Activated T-helper 2 cell treated with anti-CD3 and anti-CD28 coated beads, Interferon-gamma antibody, Interleukin-2, Interleukin-4, amounts not matched to agents 10 μg/mL and 5 μg/mL and 100 μg/mL, durations not matched to agents 14 hours and 24 hours and 36 hours (primary cell): ENCODE measurements at regions not wholly inside any gene's neighbourhood (a gene's known extent, or its start where the extent isn't known, plus 50 kb on each side); places are given as distances from the start of the nearest gene placed in this dataset.
"Not testable (repeated sequence)": the region's sequence is repeated elsewhere in the genome, so short reads cannot be mapped to it uniquely, and the experiment has no call there.

ENCODE experiments used
- DNase-seq: peaks from one replicate; pipeline ENCODE4 v3.0.0; 2021; ENCODE audit warnings: low spot score
- H3K27ac Mint-ChIP-seq: one replicate; pipeline ENCODE4 v1.8.0; 2021; ENCODE audit warnings: mixed read lengths
- H3K27me3 Mint-ChIP-seq: one replicate; pipeline ENCODE4 v1.8.0; 2021; ENCODE audit warnings: low read depth, mixed read lengths
- H3K36me3 Mint-ChIP-seq: one replicate; pipeline ENCODE4 v1.8.0; 2021; ENCODE audit warnings: low read depth, mixed read lengths
- H3K4me1 Mint-ChIP-seq: one replicate; pipeline ENCODE4 v1.8.0; 2021; ENCODE audit warnings: low read depth, mixed read lengths
- H3K4me3 Mint-ChIP-seq: one replicate; pipeline ENCODE4 v1.8.0; 2021; ENCODE audit warnings: low read depth, mild to moderate bottlenecking, moderate library complexity, mixed read lengths
- H3K9me3 Mint-ChIP-seq: one replicate; pipeline ENCODE4 v1.8.0; 2021; ENCODE audit warnings: mixed read lengths
- intact Hi-C: fragments of 100-400 bp; cut with micrococcal nuclease; formaldehyde crosslinking; loops from one replicate; pipeline ENCODE4 v1.15.1; 2023

DNA sequence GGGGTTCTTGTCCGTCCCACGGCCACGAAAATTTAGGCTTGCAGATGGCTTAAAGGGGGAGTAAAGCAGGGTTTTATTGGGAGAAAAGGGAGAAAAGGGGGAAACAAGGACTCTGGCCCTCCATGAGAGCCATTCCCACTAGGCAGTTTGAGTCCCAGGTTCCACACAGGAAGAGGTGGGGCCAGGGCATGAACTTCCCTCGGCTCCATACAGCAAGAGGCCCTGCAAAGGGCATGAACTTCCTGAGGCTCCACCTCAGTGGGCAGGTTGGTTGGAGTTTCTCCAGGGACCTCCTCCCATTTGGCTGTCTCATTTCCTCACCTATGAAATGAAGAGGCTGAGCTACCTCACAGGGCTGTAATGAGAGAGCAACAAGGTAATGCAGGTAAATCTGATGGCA lies 229.7 kb downstream of the MAT2B start:
- Mint-ChIP-seq H3K36me3 (no peaks in the 10 kb centered on the region), H3K27ac (no peak overlapping the region), H3K4me1 (no peaks in the 10 kb centered on the region), H3K4me3 (no peak overlapping the region), H3K9me3 (no peaks in the 10 kb centered on the region), H3K27me3 (no peaks in the 10 kb centered on the region)
- intact Hi-C loops: no loop called here
- DNase-seq: no peak

DNA sequence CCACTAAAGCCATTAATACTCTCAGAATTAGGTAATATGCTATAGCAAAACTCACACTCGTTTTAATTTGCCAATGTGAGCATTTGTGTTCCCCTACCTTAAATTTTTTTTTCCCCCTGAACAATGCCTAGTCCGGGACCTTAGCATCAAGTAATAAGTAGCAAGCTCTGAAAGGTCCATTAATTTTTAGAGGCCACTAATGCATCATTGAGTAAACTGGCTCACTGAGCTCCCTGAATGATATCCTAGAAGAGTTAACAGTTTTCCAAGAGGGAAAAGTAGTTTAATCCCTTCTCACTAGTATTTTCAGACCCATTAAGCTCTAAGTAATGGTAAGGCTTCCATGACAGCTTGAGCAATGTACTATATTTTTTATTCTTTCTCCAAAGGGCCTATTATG lies 242.2 kb downstream of the MAT2B start:
- DNase-seq: no peak
- no peaks in the 10 kb centered on the region for H3K9me3 Mint-ChIP-seq
- H3K27me3 Mint-ChIP-seq: no peaks in the 10 kb centered on the region
- intact Hi-C loops: no loop called here
- no peaks in the 10 kb centered on the region for H3K36me3 Mint-ChIP-seq
- H3K4me1 Mint-ChIP-seq: no peaks in the 10 kb centered on the region
- no peak overlapping the region for H3K27ac Mint-ChIP-seq
- no peak overlapping the region for H3K4me3 Mint-ChIP-seq

DNA sequence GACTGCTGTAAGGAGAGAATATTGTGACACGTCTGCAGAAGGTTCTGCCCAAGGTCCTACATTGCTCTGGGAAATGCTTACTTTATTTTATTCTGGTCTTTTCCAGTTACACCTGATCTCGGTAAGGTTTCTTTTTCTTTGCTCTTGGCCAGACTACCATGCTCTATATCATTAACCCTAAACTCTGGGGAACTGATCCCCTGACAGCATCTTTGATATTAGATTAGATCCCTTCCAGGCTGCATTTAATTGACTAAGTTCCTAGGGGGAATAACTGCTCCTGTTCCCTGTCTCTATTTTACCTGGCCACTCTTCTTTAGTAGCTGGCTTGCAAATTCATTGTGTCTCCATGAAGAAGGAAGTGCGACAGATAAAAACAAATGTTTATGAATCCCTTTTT lies 243.5 kb downstream of the MAT2B start:
- H3K9me3 Mint-ChIP-seq: no peaks in the 10 kb centered on the region
- H3K27me3 Mint-ChIP-seq: no peaks in the 10 kb centered on the region
- H3K4me1 Mint-ChIP-seq: no peaks in the 10 kb centered on the region
- DNase-seq: no peak
- intact Hi-C loops: no loop called here
- H3K27ac Mint-ChIP-seq: no peak overlapping the region
- H3K4me3 Mint-ChIP-seq: no peak overlapping the region
- no peaks in the 10 kb centered on the region for H3K36me3 Mint-ChIP-seq

DNA sequence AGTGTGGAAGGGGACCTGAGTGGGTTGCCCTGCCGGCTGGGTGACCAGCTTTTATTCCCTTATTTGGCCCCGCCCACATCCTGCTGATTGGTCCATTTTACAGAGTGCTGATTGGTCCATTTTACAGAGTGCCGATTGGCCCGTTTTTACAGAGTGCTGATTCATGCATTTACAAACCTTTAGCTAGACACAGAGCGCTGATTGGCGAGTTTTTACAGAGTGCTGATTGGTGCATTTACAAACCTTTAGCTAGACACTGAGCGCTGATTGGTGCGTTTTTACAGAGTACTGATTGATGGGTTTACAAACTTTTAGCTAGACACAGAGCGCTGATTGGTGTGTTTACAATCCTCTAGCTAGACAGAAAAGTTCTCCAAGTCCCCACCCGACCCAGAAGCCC lies 245.0 kb downstream of the MAT2B start:
- H3K9me3 Mint-ChIP-seq, DNase-seq, H3K4me3 Mint-ChIP-seq, H3K4me1 Mint-ChIP-seq, intact Hi-C loops, H3K27ac Mint-ChIP-seq, H3K27me3 Mint-ChIP-seq, H3K36me3 Mint-ChIP-seq: not testable (repeated sequence)

DNA sequence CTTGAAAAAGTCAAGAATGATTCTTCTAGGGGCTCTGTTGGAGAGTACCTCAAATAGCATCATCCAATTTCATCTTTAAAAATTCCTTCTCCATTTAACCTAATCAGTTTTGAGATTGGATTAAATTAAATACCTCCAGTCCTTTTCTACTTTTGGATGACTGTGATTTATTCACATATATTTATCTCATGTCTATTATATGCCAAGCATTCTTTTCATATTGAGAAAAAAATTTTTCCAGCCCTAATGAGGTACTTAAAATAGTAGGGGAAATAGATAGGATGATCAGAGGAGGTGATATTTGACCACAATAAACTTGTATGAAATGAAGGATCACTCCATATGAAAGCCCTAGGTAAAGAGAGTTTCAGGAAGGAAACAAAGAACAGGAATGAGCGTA lies 250.1 kb downstream of the MAT2B start:
- no peak overlapping the region for H3K4me3 Mint-ChIP-seq
- H3K27me3 Mint-ChIP-seq: no peaks in the 10 kb centered on the region
- H3K4me1 Mint-ChIP-seq: no peaks in the 10 kb centered on the region
- H3K27ac Mint-ChIP-seq: no peak overlapping the region
- no peak for DNase-seq
- intact Hi-C loops: no loop called here
- no peaks in the 10 kb centered on the region for H3K9me3 Mint-ChIP-seq
- H3K36me3 Mint-ChIP-seq: no peaks in the 10 kb centered on the region

DNA sequence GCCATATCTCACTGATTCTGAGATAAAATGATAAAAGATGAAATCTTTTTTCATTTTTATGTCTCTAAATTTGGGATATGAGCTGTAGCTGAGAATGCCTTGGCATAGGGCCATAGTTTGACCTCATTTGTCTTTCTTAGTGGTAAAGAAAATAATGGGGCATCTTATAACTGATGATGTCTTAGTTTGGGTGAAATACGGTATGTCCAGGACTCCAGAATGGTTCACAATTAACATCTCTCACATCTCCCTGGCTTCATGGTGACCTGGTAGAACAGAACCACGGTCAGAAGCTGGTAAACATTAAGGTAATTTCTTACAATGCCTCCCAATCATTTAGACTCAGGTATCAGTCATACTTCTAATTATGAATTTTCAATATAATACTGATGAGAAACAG lies 250.8 kb downstream of the MAT2B start:
- Mint-ChIP-seq H3K9me3 (no peaks in the 10 kb centered on the region), H3K36me3 (no peaks in the 10 kb centered on the region), H3K27me3 (no peaks in the 10 kb centered on the region), H3K4me1 (no peaks in the 10 kb centered on the region), H3K27ac (no peak overlapping the region), H3K4me3 (no peak overlapping the region)
- intact Hi-C loops: no loop called here
- DNase-seq: no peak

DNA sequence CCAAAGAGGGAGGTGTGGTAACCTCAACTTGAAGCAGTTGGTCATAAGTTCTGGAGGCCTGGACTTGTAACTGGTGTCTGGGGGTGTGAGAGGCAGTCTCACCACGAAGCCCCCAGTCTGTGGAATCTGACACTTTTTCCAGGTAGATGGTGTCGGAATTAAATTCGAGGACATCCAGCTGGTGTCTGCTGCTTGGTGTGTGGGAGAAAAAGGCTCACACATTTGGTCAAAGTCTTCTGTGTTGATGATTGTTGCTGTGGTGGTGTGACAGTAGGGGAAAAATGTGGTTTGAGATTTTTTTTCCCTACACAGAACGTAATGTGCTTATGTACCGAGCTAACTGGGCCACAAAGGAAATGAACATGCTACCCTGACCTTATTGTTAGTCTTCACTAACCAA lies 251.9 kb downstream of the MAT2B start:
- no peak overlapping the region for H3K4me3 Mint-ChIP-seq
- no peaks in the 10 kb centered on the region for H3K27me3 Mint-ChIP-seq
- H3K27ac Mint-ChIP-seq: no peak overlapping the region
- DNase-seq: no peak
- intact Hi-C loops: no loop called here
- no peaks in the 10 kb centered on the region for H3K4me1 Mint-ChIP-seq
- H3K36me3 Mint-ChIP-seq: no peaks in the 10 kb centered on the region
- no peaks in the 10 kb centered on the region for H3K9me3 Mint-ChIP-seq

DNA sequence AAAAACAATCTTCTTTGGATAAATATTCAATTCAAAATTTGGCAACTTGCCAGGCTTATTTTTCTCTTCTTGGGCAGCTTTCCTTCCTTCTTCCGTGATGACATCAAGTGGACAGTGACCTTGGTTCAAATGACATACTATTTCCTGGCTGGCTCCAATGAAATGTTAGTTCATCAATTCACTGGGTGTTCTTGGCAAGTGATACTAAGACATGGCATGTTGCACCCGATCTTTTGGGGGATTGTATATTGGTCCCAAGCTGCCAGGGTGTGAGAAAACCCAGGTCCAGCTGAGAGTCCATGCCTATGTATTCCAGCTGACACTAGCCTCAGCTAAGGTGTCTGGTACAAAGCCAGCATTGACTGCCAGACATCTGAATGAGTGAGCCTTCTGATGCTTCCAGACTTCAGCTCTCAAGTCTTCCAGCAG lies 252.9 kb downstream of the MAT2B start:
- intact Hi-C loops: no loop called here

DNA sequence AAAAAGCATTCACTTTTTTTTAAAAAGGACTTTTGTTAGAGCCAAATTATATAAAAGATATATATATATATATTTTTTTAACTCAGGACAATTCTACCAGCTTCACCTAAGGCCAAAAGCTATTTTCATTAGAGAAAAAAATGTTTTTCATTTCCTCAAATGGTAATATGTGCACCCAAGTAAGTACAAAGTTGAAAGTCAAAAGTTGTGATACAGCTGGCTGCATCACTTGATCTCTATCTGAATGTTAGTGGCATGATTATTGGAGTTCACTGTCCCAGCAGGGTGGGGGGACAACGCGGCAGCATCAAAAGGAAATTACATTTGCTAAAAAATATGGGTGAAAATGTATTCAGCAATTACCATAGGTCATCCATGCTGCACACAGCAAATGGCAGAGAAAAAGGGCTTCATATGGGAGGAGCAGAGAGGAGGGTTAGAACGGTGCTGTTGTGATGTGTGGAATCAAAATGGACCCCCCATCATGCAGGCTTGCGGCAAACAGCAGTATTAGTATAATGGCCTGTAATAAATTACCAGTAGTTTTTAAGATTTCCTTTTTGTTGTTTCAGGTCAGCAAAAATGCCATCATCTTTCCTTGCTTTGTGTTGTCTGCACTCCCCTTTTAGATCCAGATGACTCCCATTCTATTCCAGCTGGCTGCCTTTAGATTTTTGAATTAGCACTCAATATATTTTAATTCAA lies 253.7 kb downstream of the MAT2B start:
- no peak overlapping the region for H3K4me3 Mint-ChIP-seq
- no peak for DNase-seq
- no peaks in the 10 kb centered on the region for H3K9me3 Mint-ChIP-seq
- no peaks in the 10 kb centered on the region for H3K4me1 Mint-ChIP-seq
- H3K36me3 Mint-ChIP-seq: no peaks in the 10 kb centered on the region
- H3K27me3 Mint-ChIP-seq: no peaks in the 10 kb centered on the region
- no peak overlapping the region for H3K27ac Mint-ChIP-seq
- intact Hi-C loops: no loop called here

More for the DNA sequence above, 252.9 kb downstream of the MAT2B start:
- Mint-ChIP-seq H3K27me3 (no peaks in the 10 kb centered on the region), H3K4me3 (no peak overlapping the region), H3K36me3 (no peaks in the 10 kb centered on the region), H3K27ac (no peak overlapping the region), H3K9me3 (no peaks in the 10 kb centered on the region), H3K4me1 (no peaks in the 10 kb centered on the region)
- DNase-seq: no peak

DNA sequence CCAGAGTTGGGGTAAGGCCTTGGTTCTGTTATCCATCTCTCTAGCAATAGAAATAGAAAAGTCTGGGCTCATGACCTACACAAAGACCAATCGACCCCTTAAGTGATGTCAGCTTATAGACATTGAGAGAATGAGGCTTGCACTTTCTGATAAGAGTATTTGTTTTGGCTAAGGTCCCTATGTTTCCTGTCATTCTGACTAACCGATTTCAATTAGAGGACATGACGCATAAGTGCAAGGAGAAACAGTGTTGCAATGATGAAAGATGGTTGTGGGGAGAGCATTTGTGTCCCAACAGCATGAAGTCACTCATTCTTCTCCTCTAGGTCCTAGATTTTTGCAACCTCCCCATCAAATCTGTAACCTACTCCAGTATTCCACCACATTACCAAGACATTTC lies 255.1 kb downstream of the MAT2B start:
- H3K9me3 Mint-ChIP-seq: no peaks in the 10 kb centered on the region
- intact Hi-C loops: no loop called here
- no peak overlapping the region for H3K27ac Mint-ChIP-seq
- DNase-seq: no peak
- H3K4me3 Mint-ChIP-seq: no peak overlapping the region
- no peaks in the 10 kb centered on the region for H3K27me3 Mint-ChIP-seq
- H3K36me3 Mint-ChIP-seq: no peaks in the 10 kb centered on the region
- H3K4me1 Mint-ChIP-seq: no peaks in the 10 kb centered on the region

DNA sequence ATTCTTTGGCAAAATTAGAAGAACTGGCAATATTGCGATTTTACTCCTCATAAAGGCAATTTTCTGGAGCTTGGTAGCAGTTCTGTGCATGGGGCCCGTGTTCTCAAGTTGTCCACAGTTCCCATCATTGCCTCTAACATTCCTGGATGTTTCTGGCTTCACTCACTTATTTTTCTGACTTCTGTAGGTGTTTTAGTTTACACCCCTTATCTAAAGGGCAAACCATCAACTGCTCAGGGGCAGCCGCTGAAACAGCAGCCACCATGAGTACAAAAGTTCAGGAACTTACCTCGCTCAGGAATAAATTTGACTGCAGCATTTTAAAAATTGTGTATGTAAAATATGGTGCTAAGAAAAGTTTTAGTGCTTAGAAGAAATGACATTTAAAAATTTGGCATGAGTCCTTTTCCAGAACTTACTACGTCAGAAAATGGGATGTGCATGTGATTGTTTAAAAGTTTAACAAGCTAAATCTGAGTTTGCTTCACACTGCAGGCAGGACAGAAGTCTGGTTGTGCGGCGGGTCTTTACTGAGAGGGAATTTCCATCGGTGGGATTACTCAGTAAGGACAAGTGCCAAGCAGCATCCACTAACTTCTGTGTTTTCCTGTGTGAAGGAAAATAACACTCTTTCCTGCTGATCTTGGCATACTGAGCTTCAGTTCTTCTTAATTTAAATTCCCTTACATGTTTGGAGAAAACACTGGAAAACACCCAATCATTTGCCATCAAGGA lies 261.7 kb downstream of the MAT2B start:
- DNase-seq: no peak
- H3K27ac Mint-ChIP-seq: no peak overlapping the region
- H3K27me3 Mint-ChIP-seq: no peaks in the 10 kb centered on the region
- H3K9me3 Mint-ChIP-seq: no peaks in the 10 kb centered on the region
- no peak overlapping the region for H3K4me3 Mint-ChIP-seq
- no peaks in the 10 kb centered on the region for H3K36me3 Mint-ChIP-seq
- intact Hi-C loops: no loop called here
- H3K4me1 Mint-ChIP-seq: no peaks in the 10 kb centered on the region

DNA sequence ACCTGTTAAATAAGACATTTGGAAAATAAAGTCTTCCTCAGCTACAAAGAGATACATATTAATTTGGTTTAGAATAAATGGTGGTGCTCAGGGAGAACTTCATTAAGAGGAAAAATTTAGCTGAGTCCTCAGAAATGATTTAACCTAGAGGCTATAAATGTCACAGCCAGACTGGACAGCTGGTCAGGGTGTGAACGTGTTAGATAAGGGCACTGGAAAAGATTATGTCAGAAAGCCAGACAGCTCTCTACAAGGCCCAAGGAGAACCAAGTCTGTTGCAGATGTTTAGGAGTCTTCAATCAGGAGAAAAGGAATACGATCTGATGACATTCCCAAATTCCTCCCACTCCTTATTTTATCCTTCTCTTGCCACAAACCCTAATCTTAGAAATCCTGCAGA lies 265.2 kb downstream of the MAT2B start:
- DNase-seq: no peak
- intact Hi-C loops: no loop called here
- Mint-ChIP-seq H3K36me3 (no peaks in the 10 kb centered on the region), H3K4me1 (no peaks in the 10 kb centered on the region), H3K27ac (no peak overlapping the region), H3K27me3 (no peaks in the 10 kb centered on the region), H3K4me3 (no peak overlapping the region), H3K9me3 (no peaks in the 10 kb centered on the region)

DNA sequence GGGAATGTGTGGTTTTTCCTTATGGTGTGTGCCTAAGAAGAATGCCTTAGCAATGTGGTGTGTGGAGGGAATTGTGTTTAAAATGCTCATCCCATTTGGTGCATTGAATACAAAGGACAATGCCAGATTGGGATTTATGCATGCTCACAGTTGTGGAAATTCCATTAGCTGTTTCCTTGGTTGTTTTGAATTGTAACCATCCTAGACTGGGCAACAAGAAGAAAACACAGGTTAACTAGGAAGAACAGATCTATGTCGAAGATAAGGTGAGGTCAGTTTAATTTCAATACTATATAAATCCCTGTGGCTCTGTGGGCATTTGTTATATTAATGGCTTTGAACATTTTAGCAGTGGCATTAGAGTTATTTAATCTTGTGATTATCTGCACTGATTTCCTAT lies 266.8 kb downstream of the MAT2B start:
- no peaks in the 10 kb centered on the region for H3K9me3 Mint-ChIP-seq
- no peaks in the 10 kb centered on the region for H3K36me3 Mint-ChIP-seq
- DNase-seq: no peak
- no peaks in the 10 kb centered on the region for H3K27me3 Mint-ChIP-seq
- H3K27ac Mint-ChIP-seq: no peak overlapping the region
- intact Hi-C loops: no loop called here
- H3K4me3 Mint-ChIP-seq: no peak overlapping the region
- no peaks in the 10 kb centered on the region for H3K4me1 Mint-ChIP-seq
